IPS-15b (cell line): ENCODE measurements at regions not wholly inside any gene's neighbourhood (a gene's known extent, or its start where the extent isn't known, plus 50 kb on each side); places are given as distances from the start of the nearest gene placed in this dataset.

ENCODE experiments used
- H3K27me3 ChIP-seq: one replicate; pipeline ENCODE4 v1.6.1; 2013; ENCODE audit warnings: low read length; ENCODE audit not compliant: control insufficient read depth, insufficient read depth
- H3K36me3 ChIP-seq: one replicate; pipeline ENCODE4 v1.6.1; 2013; ENCODE audit warnings: low read length; ENCODE audit not compliant: control insufficient read depth, insufficient read depth
- H3K4me1 ChIP-seq: one replicate; pipeline ENCODE4 v1.6.1; 2013; ENCODE audit warnings: mild to moderate bottlenecking, low read length; ENCODE audit not compliant: control insufficient read depth, insufficient read depth
- H3K4me3 ChIP-seq: one replicate; pipeline ENCODE4 v1.5.1; 2013; ENCODE audit warnings: low read depth, low read length
- H3K9ac ChIP-seq: one replicate; pipeline ENCODE4 v1.6.1; 2013; ENCODE audit warnings: low read depth, mild to moderate bottlenecking, low read length
- H3K9me3 ChIP-seq: one replicate; pipeline ENCODE4 v1.6.1; 2013; ENCODE audit warnings: mild to moderate bottlenecking, low read length; ENCODE audit not compliant: control insufficient read depth, insufficient read depth

DNA sequence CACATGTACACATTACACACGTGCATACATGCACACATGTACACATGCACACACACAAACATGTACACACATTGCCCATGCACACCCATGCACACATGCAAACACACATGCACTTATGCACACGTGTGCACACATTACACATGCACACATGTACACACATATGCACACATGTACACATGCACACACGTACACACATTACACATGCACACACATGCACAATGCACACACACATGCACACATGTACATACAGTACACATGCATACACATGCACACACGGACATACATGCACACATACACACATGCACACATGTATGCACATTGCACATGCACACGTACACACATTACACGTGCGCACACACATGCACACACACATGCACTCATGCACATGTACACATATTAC is 95.3 kb upstream of the TTC34 start:
- Histone ChIP-seq H3K27me3 (no peaks in the 10 kb centered on the region), H3K9me3 (peaks cover 11% of the 10 kb centered on the region), H3K4me1 (no peaks in the 10 kb centered on the region)

DNA sequence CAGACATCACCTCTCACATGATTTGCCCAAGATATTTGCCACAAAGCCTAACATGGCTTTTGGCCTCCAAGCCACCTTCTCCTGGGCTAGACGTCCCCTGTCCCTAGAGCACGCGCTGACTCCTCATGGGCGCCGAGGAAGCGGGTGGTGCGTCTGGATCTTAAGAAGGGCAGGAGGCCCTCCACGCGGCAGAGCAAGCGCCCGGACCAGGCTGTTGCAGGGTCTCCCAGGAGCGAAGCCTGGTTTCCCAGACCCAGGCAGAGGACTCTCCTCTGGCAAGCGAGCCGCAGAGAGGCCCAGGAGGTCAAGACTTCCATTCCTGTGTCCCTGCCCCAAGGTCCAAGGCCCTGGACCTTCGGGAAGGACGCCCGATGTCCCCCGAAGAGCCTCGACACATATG is 101.7 kb upstream of the TTC34 start:
- no peak overlapping the region for H3K4me3 ChIP-seq
- no peak overlapping the region for H3K9ac ChIP-seq
- H3K27me3 ChIP-seq: no peaks in the 10 kb centered on the region
- H3K4me1 ChIP-seq: no peaks in the 10 kb centered on the region
- H3K36me3 ChIP-seq: no peaks in the 10 kb centered on the region
- H3K9me3 ChIP-seq: no peaks in the 10 kb centered on the region

More for the DNA sequence above, 95.3 kb upstream of the TTC34 start:
- Histone ChIP-seq H3K36me3 (no peaks in the 10 kb centered on the region), H3K9ac (no peak overlapping the region), H3K4me3 (peak overlapping the region; percentile 6)

GRCh38 chr1:2904191-2904590 is 102.7 kb upstream of the TTC34 start:
- no peaks in the 10 kb centered on the region for H3K27me3 ChIP-seq
- H3K9me3 ChIP-seq: no peaks in the 10 kb centered on the region
- peaks cover 4% of the 10 kb centered on the region for H3K36me3 ChIP-seq
- H3K4me1 ChIP-seq: no peaks in the 10 kb centered on the region
- no peak overlapping the region for H3K9ac ChIP-seq
- no peak overlapping the region for H3K4me3 ChIP-seq

DNA sequence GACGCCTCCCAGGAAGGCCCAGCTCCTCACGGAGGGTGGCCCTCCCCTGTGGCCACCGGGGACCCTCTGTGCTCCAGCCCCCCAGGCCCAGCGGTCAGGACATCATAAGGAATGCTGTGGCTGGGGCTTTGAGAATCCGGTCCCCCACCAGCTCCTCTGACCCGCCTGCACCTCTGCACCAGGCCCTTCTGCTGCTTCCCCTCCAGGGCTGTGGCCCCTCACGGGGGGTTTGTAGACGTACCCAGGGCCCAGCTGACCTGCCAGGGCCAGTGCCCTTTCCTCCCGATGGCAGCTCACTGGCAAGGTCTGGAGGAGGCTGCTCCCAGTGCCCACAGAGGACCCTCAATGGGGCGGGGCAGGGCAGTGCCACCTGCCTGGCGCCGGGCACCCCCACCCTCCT is 103.9 kb upstream of the TTC34 start:
- H3K27me3 ChIP-seq: no peaks in the 10 kb centered on the region

GRCh38 chr1:2906085-2906484 is 104.6 kb upstream of the TTC34 start:
- no peak overlapping the region for H3K9ac ChIP-seq
- no peaks in the 10 kb centered on the region for H3K4me1 ChIP-seq
- H3K27me3 ChIP-seq: no peaks in the 10 kb centered on the region
- no peaks in the 10 kb centered on the region for H3K9me3 ChIP-seq
- peaks cover 4% of the 10 kb centered on the region for H3K36me3 ChIP-seq
- no peak overlapping the region for H3K4me3 ChIP-seq

More for the DNA sequence above, 103.9 kb upstream of the TTC34 start:
- Histone ChIP-seq H3K4me3 (no peak overlapping the region), H3K36me3 (peaks cover 4% of the 10 kb centered on the region), H3K4me1 (no peaks in the 10 kb centered on the region), H3K9me3 (no peaks in the 10 kb centered on the region), H3K9ac (no peak overlapping the region)

GRCh38 chr1:2906620-2907019 is 105.1 kb upstream of the TTC34 start:
- Histone ChIP-seq H3K9me3 (no peaks in the 10 kb centered on the region), H3K4me1 (no peaks in the 10 kb centered on the region), H3K36me3 (peaks cover 4% of the 10 kb centered on the region), H3K9ac (no peak overlapping the region), H3K27me3 (no peaks in the 10 kb centered on the region), H3K4me3 (no peak overlapping the region)

- Histone ChIP-seq H3K4me3 (no peak overlapping the region), H3K27me3 (no peaks in the 10 kb centered on the region), H3K9me3 (no peaks in the 10 kb centered on the region), H3K4me1 (no peaks in the 10 kb centered on the region), H3K36me3 (peaks cover 4% of the 10 kb centered on the region), H3K9ac (no peak overlapping the region)
These were observed 105.6 kb upstream of the TTC34 start for GRCh38 chr1:2907051-2907450.

- Histone ChIP-seq H3K27me3 (no peaks in the 10 kb centered on the region), H3K4me1 (no peaks in the 10 kb centered on the region), H3K9me3 (no peaks in the 10 kb centered on the region), H3K4me3 (no peak overlapping the region), H3K36me3 (peaks cover 4% of the 10 kb centered on the region), H3K9ac (no peak overlapping the region)
These were observed 106.6 kb upstream of the TTC34 start for GRCh38 chr1:2908081-2908480.

- no peak overlapping the region for H3K9ac ChIP-seq
- H3K27me3 ChIP-seq: no peaks in the 10 kb centered on the region
- no peak overlapping the region for H3K4me3 ChIP-seq
- H3K36me3 ChIP-seq: peaks cover 4% of the 10 kb centered on the region
- no peaks in the 10 kb centered on the region for H3K4me1 ChIP-seq
- H3K9me3 ChIP-seq: no peaks in the 10 kb centered on the region
These were observed 107.1 kb upstream of the TTC34 start for GRCh38 chr1:2908561-2908960.

- peaks cover 4% of the 10 kb centered on the region for H3K36me3 ChIP-seq
- H3K4me1 ChIP-seq: no peaks in the 10 kb centered on the region
- H3K4me3 ChIP-seq: no peak overlapping the region
- no peaks in the 10 kb centered on the region for H3K9me3 ChIP-seq
- no peak overlapping the region for H3K9ac ChIP-seq
- H3K27me3 ChIP-seq: no peaks in the 10 kb centered on the region
These were observed 108.3 kb upstream of the TTC34 start for GRCh38 chr1:2909797-2910196.

DNA sequence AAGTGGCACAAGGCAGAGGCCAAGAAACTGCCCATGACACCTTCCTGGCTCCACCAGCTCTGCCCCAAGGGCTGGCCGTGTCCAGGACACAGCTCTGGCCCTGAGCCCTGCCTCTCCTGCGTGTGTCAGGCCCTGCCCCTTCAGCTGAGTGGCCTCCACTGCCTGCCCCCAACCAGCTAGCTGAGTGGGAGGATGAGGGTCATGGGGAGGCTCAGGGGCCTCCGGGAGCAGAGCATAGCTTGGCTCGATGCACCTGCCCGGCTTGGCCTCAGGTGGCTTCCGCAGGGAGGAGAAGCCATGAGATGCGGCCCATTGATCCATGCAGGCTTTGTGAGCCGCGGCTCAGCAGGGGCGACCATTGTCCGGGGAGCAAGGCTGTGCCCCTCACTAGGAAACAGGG is 108.7 kb upstream of the TTC34 start:
- no peak overlapping the region for H3K4me3 ChIP-seq
- H3K9ac ChIP-seq: no peak overlapping the region
- H3K36me3 ChIP-seq: peaks cover 4% of the 10 kb centered on the region
- H3K27me3 ChIP-seq: no peaks in the 10 kb centered on the region
- H3K4me1 ChIP-seq: no peaks in the 10 kb centered on the region
- H3K9me3 ChIP-seq: peaks cover under 1% of the 10 kb centered on the region

- H3K27me3 ChIP-seq: no peaks in the 10 kb centered on the region
These were observed 109.7 kb upstream of the ACTRT2 start for GRCh38 chr1:2911421-2912178.

More at GRCh38 chr1:2911421-2912178, 109.7 kb upstream of the ACTRT2 start:
- peaks cover 13% of the 10 kb centered on the region for H3K9me3 ChIP-seq
- no peak overlapping the region for H3K4me3 ChIP-seq
- no peak overlapping the region for H3K9ac ChIP-seq
- H3K36me3 ChIP-seq: peaks cover 11% of the 10 kb centered on the region
- no peaks in the 10 kb centered on the region for H3K4me1 ChIP-seq
